GM23338 (cell line): ENCODE measurements at regions not wholly inside any gene's neighbourhood (a gene's known extent, or its start where the extent isn't known, plus 50 kb on each side); places are given as distances from the start of the nearest gene placed in this dataset.

Experiments used
- CTCF ChIP-seq, 2 experiments: fragments of 200-600 bp in 1 of 2; sonication (generic) in 1 of 2; conservative IDR thresholded peaks; 2 replicates each; pipeline versions ENCODE4 v1.5.1 to v1.6.1; 2016 to 2017; ENCODE audit warnings: antibody characterized with exemption in 2 of 2, low read depth in 2 of 2, mild to moderate bottlenecking in 2 of 2, moderate library complexity in 1 of 2
- ETS1 ChIP-seq: IDR thresholded peaks from 2 replicates; pipeline ENCODE4 v1.6.1; 2016; ENCODE audit warnings: antibody characterized with exemption
- EZH2 ChIP-seq: fragments of 200-600 bp; sonication (generic); IDR thresholded peaks from one replicate; pipeline ENCODE4 v1.8.0; 2017; ENCODE audit warnings: antibody characterized with exemption, mild to moderate bottlenecking, low read depth; ENCODE audit not compliant: unreplicated experiment
- EZH2phosphoT487 ChIP-seq: fragments of 200-600 bp; sonication (generic); IDR thresholded peaks from one replicate; pipeline ENCODE4 v1.8.1; 2018; ENCODE audit warnings: antibody characterized with exemption; ENCODE audit not compliant: unreplicated experiment
- JUNB ChIP-seq: IDR thresholded peaks from one replicate; pipeline ENCODE4 v1.6.1; 2016; ENCODE audit warnings: antibody characterized with exemption; ENCODE audit not compliant: unreplicated experiment
- NANOG ChIP-seq: IDR thresholded peaks from 2 replicates; pipeline ENCODE4 v1.6.1; 2016; ENCODE audit warnings: antibody characterized with exemption, borderline replicate concordance
- POLR2AphosphoS5 ChIP-seq: IDR thresholded peaks from 2 replicates; pipeline ENCODE4 v1.6.1; 2016; ENCODE audit warnings: antibody characterized with exemption, low read depth
- REST ChIP-seq: IDR thresholded peaks from one replicate; pipeline ENCODE4 v1.6.1; 2018; ENCODE audit warnings: antibody characterized with exemption; ENCODE audit not compliant: unreplicated experiment
- STAT1 ChIP-seq: IDR thresholded peaks from one replicate; pipeline ENCODE4 v1.6.1; 2016; ENCODE audit warnings: antibody characterized with exemption; ENCODE audit not compliant: unreplicated experiment

GRCh38 chr4:123554801-123555232, 158.2 kb downstream of the SPRY1 start:
- TF ChIP-seq POLR2AphosphoS5 (no peak), CTCF (conservative IDR thresholded peaks at IDR 0.05; ENCODE audit: low read depth in 2 of 2) (no peak), JUNB (no peak), EZH2phosphoT487 (no peak), EZH2 (no peak), STAT1 (no peak), REST (no peak), ETS1 (no peak), NANOG (no peak)
